Fibroblast of skin of left biceps (primary cell): ENCODE measurements at regions not wholly inside any gene's neighbourhood (a gene's known extent, or its start where the extent isn't known, plus 50 kb on each side); places are given as distances from the start of the nearest gene placed in this dataset.

ENCODE experiments used
- DNase-seq, 2 experiments: peaks; one replicate each; pipeline ENCODE4 v3.0.0-alpha.2; 2013; ENCODE audit warnings: low read depth in 2 of 2

GRCh38 chr11:93959663-93960062 is 61.5 kb upstream of the HEPHL1 start:
- no peak for DNase-seq

GRCh38 chr11:93963072-93963471 is 58.1 kb upstream of the HEPHL1 start:
- DNase-seq, result no peak

GRCh38 chr11:93967258-93967657 is 53.9 kb upstream of the HEPHL1 start:
- no peak for DNase-seq

- DNase-seq, result no peak
These were observed 53.2 kb upstream of the HEPHL1 start for GRCh38 chr11:93967944-93968343.

- no peak for DNase-seq
These were observed 50.9 kb upstream of the HEPHL1 start for GRCh38 chr11:93969925-93970922.
